ENCODE measurements at regions not wholly inside any gene's neighbourhood (a gene's known extent, or its start where the extent isn't known, plus 50 kb on each side); places are given as distances from the start of the nearest gene placed in this dataset.

GRCh38 chr6:140321891-140322290, 947.4 kb upstream of the CITED2 start:
- TF ChIP-seq CTCF (conservative IDR thresholded peaks at IDR 0.05; ENCODE audit: low read depth, low read length), result no peak
- H3K4me3 ChIP-seq (ENCODE audit: low read length), result no peak overlapping the region
- no peak for DNase-seq (ENCODE audit: low read depth)

- no peak overlapping the region for H3K4me3 ChIP-seq (ENCODE audit: low read length)
- no peak for TF ChIP-seq CTCF (conservative IDR thresholded peaks at IDR 0.05; ENCODE audit: low read depth, low read length)
- no peak for DNase-seq (ENCODE audit: low read depth)
Measured at GRCh38 chr6:140320081-140321080, 945.9 kb upstream of the CITED2 start.

GRCh38 chr6:140319209-140319608, 944.8 kb upstream of the CITED2 start:
- no peak for DNase-seq (ENCODE audit: low read depth)
- no peak overlapping the region for H3K4me3 ChIP-seq (ENCODE audit: low read length)
- no peak for TF ChIP-seq CTCF (conservative IDR thresholded peaks at IDR 0.05; ENCODE audit: low read depth, low read length)

GRCh38 chr6:140318408-140318807, 944.0 kb upstream of the CITED2 start:
- no peak for TF ChIP-seq CTCF (conservative IDR thresholded peaks at IDR 0.05; ENCODE audit: low read depth, low read length)
- DNase-seq (ENCODE audit: low read depth), result no peak
- no peak overlapping the region for H3K4me3 ChIP-seq (ENCODE audit: low read length)

GRCh38 chr6:140317950-140318349, 943.5 kb upstream of the CITED2 start:
- TF ChIP-seq CTCF (conservative IDR thresholded peaks at IDR 0.05; ENCODE audit: low read depth, low read length), result no peak
- no peak overlapping the region for H3K4me3 ChIP-seq (ENCODE audit: low read length)
- DNase-seq (ENCODE audit: low read depth), result no peak

- TF ChIP-seq CTCF (conservative IDR thresholded peaks at IDR 0.05; ENCODE audit: low read depth, low read length), result no peak
- no peak for DNase-seq (ENCODE audit: low read depth)
- H3K4me3 ChIP-seq (ENCODE audit: low read length), result no peak overlapping the region
Measured at GRCh38 chr6:140316966-140317365, 942.5 kb upstream of the CITED2 start.

GRCh38 chr6:140314682-140315081, 940.2 kb upstream of the CITED2 start:
- H3K4me3 ChIP-seq (ENCODE audit: low read length), result no peak overlapping the region
- DNase-seq (ENCODE audit: low read depth), result no peak
- no peak for TF ChIP-seq CTCF (conservative IDR thresholded peaks at IDR 0.05; ENCODE audit: low read depth, low read length)
